HG03565 (cell line): ENCODE measurements at regions not wholly inside any gene's neighbourhood (a gene's known extent, or its start where the extent isn't known, plus 50 kb on each side); places are given as distances from the start of the nearest gene placed in this dataset.

Source experiments
- ATAC-seq: cut with Tn5 transposase; IDR thresholded peaks from one replicate; pipeline ENCODE4 v1.9.1; 2021; ENCODE audit warnings: mild to moderate bottlenecking, moderate library complexity; ENCODE audit not compliant: unreplicated experiment

- no peak for ATAC-seq
Measured at GRCh38 chr5:41670854-41671479, 160.6 kb upstream of the PLCXD3 start.

GRCh38 chr5:41670216-41670615 is 159.8 kb upstream of the PLCXD3 start:
- ATAC-seq: no peak

GRCh38 chr5:41661254-41661653 is 150.9 kb upstream of the PLCXD3 start:
- ATAC-seq: no peak

GRCh38 chr5:41656597-41656996 is 146.2 kb upstream of the PLCXD3 start:
- ATAC-seq: no peak

- no peak for ATAC-seq
Measured at GRCh38 chr5:41650131-41650530, 139.7 kb upstream of the PLCXD3 start.

- ATAC-seq: no peak
Measured at GRCh38 chr5:41649659-41650058, 139.3 kb upstream of the PLCXD3 start.

GRCh38 chr5:41648996-41649395 is 138.6 kb upstream of the PLCXD3 start:
- ATAC-seq: no peak

GRCh38 chr5:41641621-41642020 is 131.2 kb upstream of the PLCXD3 start:
- no peak for ATAC-seq

GRCh38 chr5:41638685-41639084 is 128.3 kb upstream of the PLCXD3 start:
- no peak for ATAC-seq

- no peak for ATAC-seq
Measured at GRCh38 chr5:41637869-41638268, 127.5 kb upstream of the PLCXD3 start.

- ATAC-seq: no peak
Measured at GRCh38 chr5:41637424-41637823, 127.0 kb upstream of the PLCXD3 start.

- ATAC-seq: peak; percentile 94
Measured at GRCh38 chr5:41636605-41637004, 126.2 kb upstream of the PLCXD3 start.

- no peak for ATAC-seq
Measured at GRCh38 chr5:41629897-41630296, 119.5 kb upstream of the PLCXD3 start.

GRCh38 chr5:41625571-41625970 is 115.2 kb upstream of the PLCXD3 start:
- no peak for ATAC-seq

GRCh38 chr5:41621420-41621819 is 111.0 kb upstream of the PLCXD3 start:
- no peak for ATAC-seq

- ATAC-seq: no peak
Measured at GRCh38 chr5:41617843-41618515, 107.6 kb upstream of the PLCXD3 start.

GRCh38 chr5:41610386-41610785 is 100.0 kb upstream of the PLCXD3 start:
- ATAC-seq: no peak

GRCh38 chr5:41600731-41601130 is 90.3 kb upstream of the PLCXD3 start:
- ATAC-seq: no peak

- no peak for ATAC-seq
Measured at GRCh38 chr5:41598011-41598410, 87.6 kb upstream of the PLCXD3 start.

- no peak for ATAC-seq
Measured at GRCh38 chr5:41587668-41588067, 77.3 kb upstream of the PLCXD3 start.

GRCh38 chr5:41575110-41575779 is 64.8 kb upstream of the PLCXD3 start:
- ATAC-seq: no peak

- ATAC-seq: no peak
Measured at GRCh38 chr5:41574391-41574790, 64.0 kb upstream of the PLCXD3 start.
